Lower leg skin (tissue), 4 donors: ENCODE measurements at regions not wholly inside any gene's neighbourhood (a gene's known extent, or its start where the extent isn't known, plus 50 kb on each side); places are given as distances from the start of the nearest gene placed in this dataset.

ENCODE experiments used
- DNase-seq, 2 donors: peaks; one replicate each; pipeline ENCODE4 v3.0.0-alpha.2; 2019; ENCODE audit warnings: low spot score in 2 of 2
- H3K4me3 ChIP-seq: fragments of 200-600 bp; sonication (generic); 2 replicates; pipeline ENCODE4 v1.5.1; 2017; ENCODE audit warnings: mild to moderate bottlenecking, low read depth; ENCODE audit not compliant: poor library complexity, severe bottlenecking
- POLR2A ChIP-seq, 2 donors: fragments of 450-650 bp; IDR thresholded peaks; one replicate each; pipeline ENCODE4 v1.6.1; 2016 to 2017; ENCODE audit warnings: antibody characterized with exemption in 2 of 2, mild to moderate bottlenecking in 1 of 2, moderate library complexity in 1 of 2
- WGBS, 2 donors: methylation state at CpG; one replicate each; pipeline ENCODE4 v1.1.5; 2018; 5-methylcytosine and 5-hydroxymethylcytosine counted together
- intact Hi-C: fragments of 100-400 bp; cut with DNase I; formaldehyde crosslinking; loops from one replicate; pipeline ENCODE4 v1.15.0; 2023; ENCODE audit warnings: low total_unique reads
- TF ChIP-seq, protein P1 (sequence below), 3 donors: fragments of 450-650 bp; IDR thresholded peaks; one replicate each; pipeline ENCODE4 v1.5.1; 2016; ENCODE audit warnings: antibody characterized with exemption in 3 of 3, mild to moderate bottlenecking in 3 of 3, moderate library complexity in 2 of 3

DNA sequence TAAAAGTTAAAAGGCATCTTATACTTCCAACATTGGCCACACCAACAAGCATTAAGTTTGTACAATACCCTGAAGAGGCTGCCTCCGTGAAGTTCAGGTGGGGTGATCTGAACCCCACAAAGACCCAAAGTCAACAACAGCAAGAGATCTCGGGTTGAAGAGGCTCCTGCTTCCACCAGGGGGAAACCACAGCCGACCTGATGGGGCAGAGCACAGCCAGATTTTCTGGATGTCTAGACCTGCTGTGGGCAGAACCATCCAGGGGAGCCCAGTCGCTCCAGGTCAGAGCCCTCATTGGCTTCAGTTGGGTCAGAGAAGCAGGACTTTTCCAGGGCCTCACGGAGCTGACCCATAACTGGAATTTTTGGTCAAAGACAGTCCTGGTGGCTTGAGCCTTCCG lies 66.5 kb upstream of the ACKR3 start:
- intact Hi-C loops = no loop called here
- WGBS, 2 donors = 68 to 79% methylated on average over 6 of the region's 6 CpGs
- no peak overlapping the region for H3K4me3 ChIP-seq
- TF ChIP-seq, protein P1, sequence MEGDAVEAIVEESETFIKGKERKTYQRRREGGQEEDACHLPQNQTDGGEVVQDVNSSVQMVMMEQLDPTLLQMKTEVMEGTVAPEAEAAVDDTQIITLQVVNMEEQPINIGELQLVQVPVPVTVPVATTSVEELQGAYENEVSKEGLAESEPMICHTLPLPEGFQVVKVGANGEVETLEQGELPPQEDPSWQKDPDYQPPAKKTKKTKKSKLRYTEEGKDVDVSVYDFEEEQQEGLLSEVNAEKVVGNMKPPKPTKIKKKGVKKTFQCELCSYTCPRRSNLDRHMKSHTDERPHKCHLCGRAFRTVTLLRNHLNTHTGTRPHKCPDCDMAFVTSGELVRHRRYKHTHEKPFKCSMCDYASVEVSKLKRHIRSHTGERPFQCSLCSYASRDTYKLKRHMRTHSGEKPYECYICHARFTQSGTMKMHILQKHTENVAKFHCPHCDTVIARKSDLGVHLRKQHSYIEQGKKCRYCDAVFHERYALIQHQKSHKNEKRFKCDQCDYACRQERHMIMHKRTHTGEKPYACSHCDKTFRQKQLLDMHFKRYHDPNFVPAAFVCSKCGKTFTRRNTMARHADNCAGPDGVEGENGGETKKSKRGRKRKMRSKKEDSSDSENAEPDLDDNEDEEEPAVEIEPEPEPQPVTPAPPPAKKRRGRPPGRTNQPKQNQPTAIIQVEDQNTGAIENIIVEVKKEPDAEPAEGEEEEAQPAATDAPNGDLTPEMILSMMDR (IDR thresholded peaks at IDR 0.05) = no peak
- no peak for TF ChIP-seq POLR2A (IDR thresholded peaks at IDR 0.05)
- DNase-seq = no peak

DNA sequence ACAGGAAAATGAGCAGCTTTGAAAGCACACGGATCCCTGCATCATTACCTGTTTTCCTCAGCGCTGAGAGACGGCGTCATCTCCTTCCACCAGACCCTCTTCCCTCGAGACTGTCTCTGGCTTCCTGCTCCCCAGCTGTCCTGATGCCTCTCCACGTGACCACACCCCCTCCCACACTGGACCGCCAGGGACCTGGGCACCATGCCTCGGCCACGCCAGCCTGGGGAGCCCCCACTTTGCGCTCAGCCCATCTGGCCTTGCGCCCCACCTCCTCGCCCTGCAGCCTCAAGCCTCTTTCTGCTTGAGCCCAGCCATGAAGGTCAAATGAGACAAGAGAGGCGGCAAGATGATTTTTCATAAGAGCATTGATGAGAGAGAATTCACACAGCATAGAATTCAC lies 66.0 kb upstream of the ACKR3 start:
- TF ChIP-seq POLR2A (IDR thresholded peaks at IDR 0.05) = no peak
- TF ChIP-seq, protein P1 (IDR thresholded peaks at IDR 0.05) = no peak
- intact Hi-C loops = no loop called here
- no peak for DNase-seq
- no peak overlapping the region for H3K4me3 ChIP-seq
- WGBS, 2 donors = 65 to 71% methylated on average over 13 of the region's 13 CpGs

DNA sequence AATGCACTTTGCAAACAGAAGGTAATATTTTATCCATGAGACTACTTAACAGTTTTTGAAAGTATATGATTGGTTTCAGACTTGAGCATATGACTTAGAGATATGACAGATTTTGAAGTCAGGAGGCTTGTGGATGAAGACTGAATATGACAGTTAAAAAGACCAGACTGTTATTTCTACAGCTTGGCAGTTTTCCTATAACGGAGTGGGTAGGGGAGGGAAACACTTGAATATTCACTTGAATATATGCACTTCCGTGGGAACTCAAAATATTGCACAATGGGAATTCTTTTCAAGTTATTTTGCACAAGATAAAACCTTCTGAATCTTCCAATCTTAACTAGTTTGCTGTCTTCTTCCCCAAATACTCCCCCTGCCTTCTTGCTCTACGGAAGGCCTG lies 64.6 kb upstream of the ACKR3 start:
- intact Hi-C loops = no loop called here
- no peak overlapping the region for H3K4me3 ChIP-seq
- DNase-seq = no peak
- TF ChIP-seq POLR2A (IDR thresholded peaks at IDR 0.05) = no peak
- TF ChIP-seq, protein P1 (IDR thresholded peaks at IDR 0.05) = no peak
- 85 to 86% methylated on average over 3 of the region's 3 CpGs for WGBS, 2 donors

DNA sequence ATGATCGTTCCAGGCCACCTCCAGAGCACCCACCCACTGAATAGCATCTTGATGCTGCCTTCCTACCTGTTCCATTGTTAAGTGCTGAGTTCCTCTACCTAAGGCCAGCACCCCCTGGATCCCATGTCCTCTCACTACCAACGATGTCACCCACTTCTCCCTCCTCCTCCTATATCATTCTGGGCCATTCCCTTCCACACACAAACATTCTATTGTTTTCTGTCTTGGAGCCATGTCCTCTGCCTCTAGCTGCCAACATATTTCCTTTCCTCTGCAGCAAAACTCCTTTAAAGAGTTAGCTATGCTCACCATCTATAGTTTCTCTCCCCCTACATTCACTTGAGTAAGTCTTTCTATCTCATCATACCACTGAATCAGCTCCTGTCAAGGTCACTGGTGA lies 64.0 kb upstream of the ACKR3 start:
- DNase-seq = no peak
- no peak overlapping the region for H3K4me3 ChIP-seq
- 72 to 75% methylated on average over 2 of the region's 2 CpGs for WGBS, 2 donors
- TF ChIP-seq POLR2A (IDR thresholded peaks at IDR 0.05) = no peak
- TF ChIP-seq, protein P1 (IDR thresholded peaks at IDR 0.05) = no peak
- intact Hi-C loops = no loop called here

DNA sequence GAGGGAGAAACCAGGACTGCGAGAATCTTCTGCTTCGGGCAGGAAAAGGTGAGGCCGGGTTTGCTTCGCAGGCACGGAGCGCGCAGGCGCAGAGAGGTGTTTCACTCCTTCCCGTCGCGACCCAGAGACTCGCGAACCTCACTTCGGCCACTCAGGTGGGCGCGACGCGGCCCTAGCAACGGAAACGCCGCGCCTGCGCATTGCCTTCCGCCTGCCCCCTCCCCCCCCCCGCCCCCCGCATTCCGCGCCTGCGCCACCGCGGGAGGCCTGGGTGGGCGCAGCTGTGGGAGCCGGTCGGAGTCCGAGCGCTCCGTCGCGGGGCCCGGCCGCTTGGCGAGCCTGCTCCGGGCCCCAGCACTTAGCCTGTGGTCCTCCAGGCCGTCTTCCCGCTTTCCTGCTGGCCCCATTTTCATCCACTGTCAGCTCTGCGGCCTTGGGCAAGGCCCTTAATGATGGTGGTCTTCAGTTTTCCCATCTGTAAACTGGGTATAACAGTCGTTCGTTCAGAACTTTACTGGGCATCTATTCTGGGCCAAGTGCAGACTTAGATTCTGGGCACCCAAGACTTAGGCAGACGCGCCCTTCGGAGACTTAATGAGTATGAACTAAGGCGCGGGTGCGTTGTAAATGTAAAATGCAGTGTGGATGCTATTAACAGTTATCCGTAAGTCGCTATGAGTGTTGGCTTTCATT lies 62.1 kb upstream of the ACKR3 start:
- WGBS, 2 donors = 24 to 29% methylated on average over 40 to 47 of the region's 56 CpGs

More for the DNA sequence above, 62.1 kb upstream of the ACKR3 start:
- no peak for TF ChIP-seq POLR2A (IDR thresholded peaks at IDR 0.05)
- TF ChIP-seq, protein P1 (IDR thresholded peaks at IDR 0.05) = no peak
- intact Hi-C loops = no loop called here
- H3K4me3 ChIP-seq = no peak overlapping the region
- no peak for DNase-seq
